SK-N-SH (cell line): ENCODE measurements at regions not wholly inside any gene's neighbourhood (a gene's known extent, or its start where the extent isn't known, plus 50 kb on each side); places are given as distances from the start of the nearest gene placed in this dataset.

ENCODE experiments used
- CTCF ChIA-PET: fragments of 300-600, 350-600 bp; formaldehyde crosslinking; extraction: SDS; loops from one replicate; lab custom pipeline; 2021; lab: Yijun Ruan, JAX
- POLR2A ChIA-PET: fragments of 350-600 bp; sonication (Branson Sonifier 250); formaldehyde crosslinking; extraction: SDS; loops from one replicate; lab custom pipeline; 2020; ENCODE audit warnings: antibody characterized with exemption, inconsistent platforms; lab: Yijun Ruan, JAX
- DNase-seq: peaks from one replicate; pipeline ENCODE4 v3.0.0; 2012
- H2AFZ ChIP-seq: fragments of 200-600 bp; sonication (generic); 2 replicates; pipeline ENCODE4 v1.8.1; 2016; ENCODE audit warnings: antibody characterized with exemption, mild to moderate bottlenecking, low read depth
- H3F3A ChIP-seq: fragments of 200-600 bp; sonication (generic); replicated peaks from 2 replicates; pipeline ENCODE3; 2016; ENCODE audit warnings: antibody characterized with exemption, mild to moderate bottlenecking; ENCODE audit not compliant: insufficient read depth
- H3K27ac ChIP-seq, 2 experiments: fragments of 200-500 bp in 1 of 2; fragments of 200-600 bp in 1 of 2; sonication (Bioruptor generic) in 1 of 2; sonication (generic), shearing (Covaris generic) in 1 of 2; 2 replicates each; pipeline versions ENCODE4 v1.5.1 to v1.6.1; 2014 to 2016; ENCODE audit warnings: low read depth in 2 of 2, inconsistent platforms in 1 of 2, low read length in 1 of 2, mild to moderate bottlenecking in 1 of 2, mixed read lengths in 1 of 2
- H3K27me3 ChIP-seq: fragments of 200-600 bp; sonication (generic), shearing (Covaris generic); 2 replicates; pipeline ENCODE4 v1.6.1; 2016; ENCODE audit warnings: mixed run types; ENCODE audit not compliant: insufficient read depth
- H3K36me3 ChIP-seq, 2 experiments: fragments of 200-500 bp in 1 of 2; fragments of 200-600 bp in 1 of 2; sonication (Bioruptor generic) in 1 of 2; sonication (generic) in 1 of 2; replicated peaks in 1 of 2; 2 replicates each; pipeline versions ENCODE3 to v1.5.1; 2014 to 2016; ENCODE audit warnings: low read length in 1 of 2, mild to moderate bottlenecking in 1 of 2; ENCODE audit not compliant: insufficient read depth in 2 of 2, control insufficient read depth in 1 of 2
- H3K4me1 ChIP-seq, 2 experiments: fragments of 200-500 bp in 1 of 2; fragments of 200-600 bp in 1 of 2; sonication (Bioruptor generic) in 1 of 2; sonication (generic), shearing (Covaris generic) in 1 of 2; 2 replicates each; pipeline versions ENCODE4 v1.5.1 to v1.6.1; 2014 to 2016; ENCODE audit warnings: low read depth in 1 of 2, low read length in 1 of 2, mixed run types in 1 of 2; ENCODE audit not compliant: insufficient read depth in 2 of 2, control insufficient read depth in 1 of 2
- H3K4me2 ChIP-seq: fragments of 200-600 bp; sonication (generic), shearing (Covaris generic); 2 replicates; pipeline ENCODE4 v1.6.1; 2017; ENCODE audit warnings: mixed run types
- H3K4me3 ChIP-seq, 2 experiments: fragments of 200-500 bp in 1 of 2; fragments of 200-600 bp in 1 of 2; sonication (Bioruptor generic) in 1 of 2; sonication (generic), shearing (Covaris generic) in 1 of 2; 2 replicates each; pipeline versions ENCODE4 v1.5.1 to v1.8.1; 2014 to 2016; ENCODE audit warnings: low read depth in 2 of 2, inconsistent platforms in 1 of 2, low read length in 1 of 2, mild to moderate bottlenecking in 1 of 2, mixed read lengths in 1 of 2, moderate library complexity in 1 of 2
- H3K79me2 ChIP-seq: fragments of 200-600 bp; sonication (generic); 2 replicates; pipeline ENCODE4 v1.8.1; 2017; ENCODE audit warnings: mild to moderate bottlenecking; ENCODE audit not compliant: insufficient read depth
- H3K9ac ChIP-seq: fragments of 200-600 bp; sonication (generic); 2 replicates; pipeline ENCODE4 v1.6.1; 2017; ENCODE audit warnings: mixed run types
- H3K9me2 ChIP-seq: fragments of 200-600 bp; sonication (generic); 2 replicates; pipeline ENCODE4 v1.6.1; 2017; ENCODE audit warnings: mixed run types
- H3K9me3 ChIP-seq: fragments of 200-600 bp; sonication (generic); 2 replicates; pipeline ENCODE4 v1.6.1; 2017; ENCODE audit warnings: mixed run types, mild to moderate bottlenecking, moderate library complexity
- H4K20me1 ChIP-seq: fragments of 200-600 bp; sonication (generic); 2 replicates; pipeline ENCODE4 v1.6.1; 2017; ENCODE audit warnings: mild to moderate bottlenecking, mixed run types; ENCODE audit not compliant: insufficient read depth
- EP300 ChIP-seq, 2 experiments: IDR thresholded peaks; 2 replicates each; pipeline versions ENCODE4 v1.4.0 to v1.6.1; 2012; ENCODE audit warnings: borderline replicate concordance in 1 of 2, low read depth in 1 of 2, low read length in 1 of 2
- FOSL2 ChIP-seq: IDR thresholded peaks from 2 replicates; pipeline ENCODE4 v1.4.0; 2012; ENCODE audit warnings: low read depth, mild to moderate bottlenecking, moderate library complexity, borderline replicate concordance
- RAD21 ChIP-seq: IDR thresholded peaks from 2 replicates; pipeline ENCODE4 v1.6.1; 2012; ENCODE audit warnings: mild to moderate bottlenecking, low read length
- SIN3A ChIP-seq: IDR thresholded peaks from 2 replicates; pipeline ENCODE4 v1.6.1; 2012; ENCODE audit warnings: low read depth, mild to moderate bottlenecking, low read length, moderate library complexity, borderline replicate concordance
- SMC3 ChIP-seq: IDR thresholded peaks from 2 replicates; pipeline ENCODE4 v1.6.1; 2012; ENCODE audit warnings: low read depth, low read length, improper control_type of control experiment
- YY1 ChIP-seq: IDR thresholded peaks from 2 replicates; pipeline ENCODE4 v1.4.0; 2012; ENCODE audit warnings: low read depth, mild to moderate bottlenecking
- WGBS: methylation state at CpG from one replicate; pipeline ENCODE4 v1.1.6; 2017; ENCODE audit warnings: low lambda C conversion rate; 5-methylcytosine and 5-hydroxymethylcytosine counted together
- TF ChIP-seq, protein P1 (sequence below): IDR thresholded peaks from 2 replicates; pipeline ENCODE4; 2012
- TF ChIP-seq, protein P2 (sequence below): IDR thresholded peaks from 2 replicates; pipeline ENCODE4 v1.4.0; 2012; ENCODE audit warnings: low read depth
- TF ChIP-seq, protein P3 (sequence below): fragments of 200-600 bp; sonication (generic); IDR thresholded peaks from 2 replicates; pipeline ENCODE4 v1.6.1; 2017; ENCODE audit warnings: antibody characterized with exemption, mild to moderate bottlenecking, moderate library complexity
- TF ChIP-seq, protein P4 (sequence below): fragments of 150-350 bp; IDR thresholded peaks from 2 replicates; pipeline ENCODE4 v1.6.1; 2017; ENCODE audit warnings: antibody characterized with exemption, low read length, low read depth, borderline replicate concordance
- TF ChIP-seq, protein P5 (sequence below): fragments of 150-350 bp; IDR thresholded peaks from 2 replicates; pipeline ENCODE4 v1.6.1; 2016; ENCODE audit warnings: mild to moderate bottlenecking, low read depth, low read length

DNA sequence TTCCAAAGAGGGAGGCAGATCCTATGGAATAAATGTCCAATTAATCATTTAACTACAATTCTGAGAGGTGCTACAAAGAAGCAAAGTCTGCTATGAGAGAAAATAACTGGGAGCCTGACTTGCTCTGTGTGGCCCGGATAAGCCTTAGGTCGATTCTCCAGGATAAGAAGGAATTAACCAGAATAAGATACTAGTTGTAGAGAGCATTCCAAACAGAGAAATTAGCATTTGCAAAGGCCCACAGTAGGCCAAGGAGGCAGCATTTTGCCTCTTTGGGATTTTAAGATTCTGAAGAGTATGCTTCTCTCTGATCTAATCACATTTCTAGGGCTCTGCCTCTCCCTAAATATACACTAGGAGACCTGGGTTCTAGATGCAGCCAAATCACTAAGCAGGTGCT is 113.7 kb downstream of the SNX19 start:
- ChIA-PET CTCF (no interaction called here), POLR2A (no interaction called here)
- Histone ChIP-seq H3K4me2 (no peak overlapping the region), H3K27me3 (no peaks in the 10 kb centered on the region), H4K20me1 (no peaks in the 10 kb centered on the region), H3K4me1 (no peaks in the 10 kb centered on the region), H3K9ac (no peak overlapping the region), H3K4me3 (no peak overlapping the region), H3K9me2 (no peaks in the 10 kb centered on the region), H3K36me3 (no peaks in the 10 kb centered on the region), H3F3A (peaks cover 14% of the 10 kb centered on the region), H2AFZ (no peak overlapping the region), H3K27ac (no peak overlapping the region), H3K79me2 (no peaks in the 10 kb centered on the region), H3K9me3 (0 out of 2 replicates have a peak, but pooled peaks cover 5% of the 10 kb centered on the region)
- WGBS = 78% methylated on average over 2 of the region's 2 CpGs
- no peak for DNase-seq
- TF ChIP-seq YY1 = no peak
- TF ChIP-seq, protein P1, sequence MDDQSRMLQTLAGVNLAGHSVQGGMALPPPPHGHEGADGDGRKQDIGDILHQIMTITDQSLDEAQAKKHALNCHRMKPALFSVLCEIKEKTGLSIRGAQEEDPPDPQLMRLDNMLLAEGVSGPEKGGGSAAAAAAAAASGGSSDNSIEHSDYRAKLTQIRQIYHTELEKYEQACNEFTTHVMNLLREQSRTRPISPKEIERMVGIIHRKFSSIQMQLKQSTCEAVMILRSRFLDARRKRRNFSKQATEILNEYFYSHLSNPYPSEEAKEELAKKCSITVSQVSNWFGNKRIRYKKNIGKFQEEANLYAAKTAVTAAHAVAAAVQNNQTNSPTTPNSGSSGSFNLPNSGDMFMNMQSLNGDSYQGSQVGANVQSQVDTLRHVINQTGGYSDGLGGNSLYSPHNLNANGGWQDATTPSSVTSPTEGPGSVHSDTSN = no peak

DNA sequence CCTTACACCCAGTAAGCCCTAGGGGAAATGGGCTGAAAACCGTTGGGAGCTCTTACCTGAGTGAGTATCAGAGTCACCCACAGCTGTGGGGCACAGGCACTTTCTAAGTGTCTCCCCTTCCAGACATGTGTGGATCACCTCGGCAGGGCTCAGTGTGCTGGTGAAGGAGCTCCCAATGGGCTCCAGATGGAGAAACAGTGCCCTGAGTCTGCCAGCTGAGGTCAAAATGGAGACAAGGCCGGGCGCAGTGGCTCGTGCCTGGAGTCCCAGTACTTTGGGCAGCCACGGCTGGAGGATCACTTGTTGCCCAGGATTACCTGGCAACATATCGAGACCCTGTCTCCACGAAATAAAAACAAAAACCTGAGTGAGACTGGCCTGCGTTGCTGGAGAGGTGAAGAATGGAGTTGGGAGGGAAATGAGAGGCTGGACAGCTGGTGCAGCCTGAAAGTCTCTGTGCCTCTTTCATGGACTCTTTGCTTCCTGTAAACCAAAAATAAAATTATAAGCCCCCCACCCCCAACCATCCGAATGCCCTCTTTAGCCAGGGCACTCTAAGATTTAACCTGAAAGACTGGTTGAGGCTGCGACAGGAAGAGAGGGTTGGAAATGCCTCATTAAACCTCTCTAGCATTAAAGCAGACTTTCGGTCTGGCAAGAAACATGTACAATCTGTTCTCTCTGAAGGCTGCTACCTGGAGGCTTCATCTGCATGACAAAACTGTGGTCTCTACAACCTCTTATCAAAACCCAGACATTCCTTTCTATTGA is 111.8 kb downstream of the SNX19 start:
- ChIA-PET POLR2A (no interaction called here), CTCF (interaction anchor here (1.1 kb wide), 2 partner anchors 58 to 370 kb away, joined by 3 read pairs; no protein-coding TSS in a partner anchor)
- TF ChIP-seq, protein P2, sequence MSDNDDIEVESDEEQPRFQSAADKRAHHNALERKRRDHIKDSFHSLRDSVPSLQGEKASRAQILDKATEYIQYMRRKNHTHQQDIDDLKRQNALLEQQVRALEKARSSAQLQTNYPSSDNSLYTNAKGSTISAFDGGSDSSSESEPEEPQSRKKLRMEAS = no peak
- Histone ChIP-seq H2AFZ (no peak overlapping the region), H3K9me3 (0 out of 2 replicates have a peak, but pooled peaks cover 5% of the 10 kb centered on the region), H3K4me2 (no peak overlapping the region), H3K9me2 (no peaks in the 10 kb centered on the region), H4K20me1 (no peaks in the 10 kb centered on the region), H3K4me3 (no peak overlapping the region), H3K27me3 (no peaks in the 10 kb centered on the region), H3K9ac (no peak overlapping the region), H3K79me2 (no peaks in the 10 kb centered on the region), H3K4me1 (no peaks in the 10 kb centered on the region), H3F3A (no peaks in the 10 kb centered on the region), H3K27ac (no peak overlapping the region), H3K36me3 (no peaks in the 10 kb centered on the region)
- no peak for DNase-seq
- WGBS = 79% methylated on average over 11 of the region's 12 CpGs

DNA sequence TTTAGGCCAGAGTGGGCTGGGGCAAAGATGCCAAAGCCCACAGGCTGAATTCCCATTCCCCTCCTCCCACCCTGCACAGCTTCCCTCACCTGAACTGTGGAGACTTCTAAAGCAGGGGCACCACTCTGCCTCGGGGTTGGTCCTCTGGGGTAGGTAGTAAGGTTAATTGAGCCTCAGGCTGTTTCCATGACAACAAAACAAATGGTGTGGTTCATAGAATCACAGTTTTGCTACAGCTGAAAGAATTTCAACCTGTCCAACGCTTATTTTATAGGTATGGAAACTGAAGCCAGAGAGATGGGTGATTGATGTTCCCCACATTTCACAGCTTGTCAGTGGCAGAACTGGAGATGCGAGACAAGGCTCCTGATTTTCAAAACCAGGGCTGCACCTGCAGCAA is 109.5 kb downstream of the SNX19 start:
- Histone ChIP-seq H3K9ac (no peak overlapping the region), H3K4me3 (no peak overlapping the region), H3K9me2 (no peaks in the 10 kb centered on the region), H3K9me3 (no peaks in the 10 kb centered on the region), H3K79me2 (no peaks in the 10 kb centered on the region), H3K27me3 (no peaks in the 10 kb centered on the region), H3K4me2 (no peak overlapping the region), H3F3A (no peaks in the 10 kb centered on the region), H3K4me1 (no peaks in the 10 kb centered on the region), H3K27ac (no peak overlapping the region), H2AFZ (no peak overlapping the region), H4K20me1 (no peaks in the 10 kb centered on the region)
- WGBS = 71% methylated on average over 3 of the region's 3 CpGs
- CTCF ChIA-PET = interaction anchor here (2.0 kb wide), 1 partner anchor 55 kb away, joined by 4 read pairs; no protein-coding TSS in a partner anchor
- no peak for DNase-seq
- POLR2A ChIA-PET = no interaction called here
- TF ChIP-seq, protein P3, sequence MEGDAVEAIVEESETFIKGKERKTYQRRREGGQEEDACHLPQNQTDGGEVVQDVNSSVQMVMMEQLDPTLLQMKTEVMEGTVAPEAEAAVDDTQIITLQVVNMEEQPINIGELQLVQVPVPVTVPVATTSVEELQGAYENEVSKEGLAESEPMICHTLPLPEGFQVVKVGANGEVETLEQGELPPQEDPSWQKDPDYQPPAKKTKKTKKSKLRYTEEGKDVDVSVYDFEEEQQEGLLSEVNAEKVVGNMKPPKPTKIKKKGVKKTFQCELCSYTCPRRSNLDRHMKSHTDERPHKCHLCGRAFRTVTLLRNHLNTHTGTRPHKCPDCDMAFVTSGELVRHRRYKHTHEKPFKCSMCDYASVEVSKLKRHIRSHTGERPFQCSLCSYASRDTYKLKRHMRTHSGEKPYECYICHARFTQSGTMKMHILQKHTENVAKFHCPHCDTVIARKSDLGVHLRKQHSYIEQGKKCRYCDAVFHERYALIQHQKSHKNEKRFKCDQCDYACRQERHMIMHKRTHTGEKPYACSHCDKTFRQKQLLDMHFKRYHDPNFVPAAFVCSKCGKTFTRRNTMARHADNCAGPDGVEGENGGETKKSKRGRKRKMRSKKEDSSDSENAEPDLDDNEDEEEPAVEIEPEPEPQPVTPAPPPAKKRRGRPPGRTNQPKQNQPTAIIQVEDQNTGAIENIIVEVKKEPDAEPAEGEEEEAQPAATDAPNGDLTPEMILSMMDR = no peak
- TF ChIP-seq YY1 (no peak), EP300 (IDR thresholded peaks at IDR 0.05; ENCODE audit: borderline replicate concordance in 1 of 2, low read depth in 1 of 2, low read length in 1 of 2) (no peak), RAD21 (no peak), SMC3 (no peak), FOSL2 (no peak), SIN3A (no peak)
- TF ChIP-seq, protein P4, sequence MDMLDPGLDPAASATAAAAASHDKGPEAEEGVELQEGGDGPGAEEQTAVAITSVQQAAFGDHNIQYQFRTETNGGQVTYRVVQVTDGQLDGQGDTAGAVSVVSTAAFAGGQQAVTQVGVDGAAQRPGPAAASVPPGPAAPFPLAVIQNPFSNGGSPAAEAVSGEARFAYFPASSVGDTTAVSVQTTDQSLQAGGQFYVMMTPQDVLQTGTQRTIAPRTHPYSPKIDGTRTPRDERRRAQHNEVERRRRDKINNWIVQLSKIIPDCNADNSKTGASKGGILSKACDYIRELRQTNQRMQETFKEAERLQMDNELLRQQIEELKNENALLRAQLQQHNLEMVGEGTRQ = no peak
- TF ChIP-seq, protein P5, sequence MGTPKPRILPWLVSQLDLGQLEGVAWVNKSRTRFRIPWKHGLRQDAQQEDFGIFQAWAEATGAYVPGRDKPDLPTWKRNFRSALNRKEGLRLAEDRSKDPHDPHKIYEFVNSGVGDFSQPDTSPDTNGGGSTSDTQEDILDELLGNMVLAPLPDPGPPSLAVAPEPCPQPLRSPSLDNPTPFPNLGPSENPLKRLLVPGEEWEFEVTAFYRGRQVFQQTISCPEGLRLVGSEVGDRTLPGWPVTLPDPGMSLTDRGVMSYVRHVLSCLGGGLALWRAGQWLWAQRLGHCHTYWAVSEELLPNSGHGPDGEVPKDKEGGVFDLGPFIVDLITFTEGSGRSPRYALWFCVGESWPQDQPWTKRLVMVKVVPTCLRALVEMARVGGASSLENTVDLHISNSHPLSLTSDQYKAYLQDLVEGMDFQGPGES = no peak
- TF ChIP-seq, all 33 proteins: peak for 0
- H3K36me3 ChIP-seq = no peaks in the 10 kb centered on the region
